NCI-H82 treated with DMSO at 0.1 percent for 48 hours (cell line): ENCODE measurements at regions not wholly inside any gene's neighbourhood (a gene's known extent, or its start where the extent isn't known, plus 50 kb on each side); places are given as distances from the start of the nearest gene placed in this dataset.

Source experiments
- DNase-seq: peaks from one replicate; lab custom pipeline; 2025; ENCODE audit not compliant: unreplicated experiment; lab: John Stamatoyannopoulos, UW

- DNase-seq: no peak
These were observed 54.0 kb downstream of the C11orf91 start for GRCh38 chr11:33646629-33647028.

GRCh38 chr11:33646168-33646567 is 54.5 kb downstream of the C11orf91 start:
- DNase-seq: no peak

GRCh38 chr11:33645686-33646085 is 54.9 kb downstream of the C11orf91 start:
- no peak for DNase-seq

- DNase-seq: no peak
These were observed 57.3 kb downstream of the C11orf91 start for GRCh38 chr11:33643167-33643824.

GRCh38 chr11:33642461-33643166 is 58.0 kb downstream of the C11orf91 start:
- no peak for DNase-seq

GRCh38 chr11:33640730-33641371 is 59.8 kb downstream of the C11orf91 start:
- no peak for DNase-seq

- DNase-seq: no peak
These were observed 62.0 kb downstream of the C11orf91 start for GRCh38 chr11:33638608-33639007.

GRCh38 chr11:33636104-33636503 is 64.5 kb downstream of the C11orf91 start:
- no peak for DNase-seq

- DNase-seq: no peak
These were observed 65.5 kb downstream of the C11orf91 start for GRCh38 chr11:33635161-33635560.

GRCh38 chr11:33634291-33634834 is 66.3 kb downstream of the C11orf91 start:
- no peak for DNase-seq

GRCh38 chr11:33633251-33634003 is 67.2 kb downstream of the C11orf91 start:
- no peak for DNase-seq

GRCh38 chr11:33631749-33632091 is 68.9 kb downstream of the C11orf91 start:
- DNase-seq: no peak

GRCh38 chr11:33630936-33631748 is 69.5 kb downstream of the C11orf91 start:
- no peak for DNase-seq

- DNase-seq: no peak
These were observed 76.5 kb downstream of the C11orf91 start for GRCh38 chr11:33624083-33624482.

GRCh38 chr11:33622806-33623205 is 77.8 kb downstream of the C11orf91 start:
- DNase-seq: no peak

- no peak for DNase-seq
These were observed 78.4 kb downstream of the C11orf91 start for GRCh38 chr11:33622186-33622585.

- DNase-seq: no peak
These were observed 80.0 kb downstream of the C11orf91 start for GRCh38 chr11:33620423-33621171.

- no peak for DNase-seq
These were observed 81.7 kb downstream of the C11orf91 start for GRCh38 chr11:33618956-33619355.

GRCh38 chr11:33618351-33618710 is 82.3 kb downstream of the C11orf91 start:
- DNase-seq: no peak
